HG03095 (cell line): ENCODE measurements at regions not wholly inside any gene's neighbourhood (a gene's known extent, or its start where the extent isn't known, plus 50 kb on each side); places are given as distances from the start of the nearest gene placed in this dataset.

Source experiments
- ATAC-seq: cut with Tn5 transposase; IDR thresholded peaks from one replicate; pipeline ENCODE4 v1.9.1; 2021; ENCODE audit warnings: moderate library complexity; ENCODE audit not compliant: unreplicated experiment

- no peak for ATAC-seq
These were observed 233.8 kb upstream of the FBXL7 start for GRCh38 chr5:15266229-15266628.

GRCh38 chr5:15263942-15264341 lies 236.0 kb upstream of the FBXL7 start:
- ATAC-seq: no peak

GRCh38 chr5:15263406-15263805 lies 236.6 kb upstream of the FBXL7 start:
- ATAC-seq: no peak

- ATAC-seq: no peak
These were observed 238.5 kb upstream of the FBXL7 start for GRCh38 chr5:15261269-15261995.

GRCh38 chr5:15260356-15261268 lies 239.4 kb upstream of the FBXL7 start:
- ATAC-seq: no peak

- no peak for ATAC-seq
These were observed 243.5 kb upstream of the FBXL7 start for GRCh38 chr5:15256485-15256884.

GRCh38 chr5:15255576-15255975 lies 244.4 kb upstream of the FBXL7 start:
- no peak for ATAC-seq

GRCh38 chr5:15254607-15255006 lies 245.4 kb upstream of the FBXL7 start:
- no peak for ATAC-seq

GRCh38 chr5:15252331-15252730 lies 247.6 kb upstream of the FBXL7 start:
- ATAC-seq: no peak

- no peak for ATAC-seq
These were observed 250.8 kb upstream of the FBXL7 start for GRCh38 chr5:15249152-15249551.

- no peak for ATAC-seq
These were observed 251.2 kb upstream of the FBXL7 start for GRCh38 chr5:15248731-15249130.

- ATAC-seq: no peak
These were observed 254.1 kb upstream of the FBXL7 start for GRCh38 chr5:15245913-15246312.

GRCh38 chr5:15243301-15244020 lies 256.5 kb upstream of the FBXL7 start:
- ATAC-seq: no peak

- ATAC-seq: no peak
These were observed 258.7 kb upstream of the FBXL7 start for GRCh38 chr5:15241216-15241821.

- no peak for ATAC-seq
These were observed 262.0 kb upstream of the FBXL7 start for GRCh38 chr5:15238006-15238405.

GRCh38 chr5:15236911-15237508 lies 263.0 kb upstream of the FBXL7 start:
- no peak for ATAC-seq

GRCh38 chr5:15234911-15235310 lies 265.1 kb upstream of the FBXL7 start:
- ATAC-seq: no peak

- no peak for ATAC-seq
These were observed 265.6 kb upstream of the FBXL7 start for GRCh38 chr5:15234366-15234765.

- no peak for ATAC-seq
These were observed 266.4 kb upstream of the FBXL7 start for GRCh38 chr5:15233566-15233965.

GRCh38 chr5:15222156-15222555 lies 277.8 kb upstream of the FBXL7 start:
- no peak for ATAC-seq
